ENCODE measurements at regions not wholly inside any gene's neighbourhood (a gene's known extent, or its start where the extent isn't known, plus 50 kb on each side); places are given as distances from the start of the nearest gene placed in this dataset.
A peak's percentile ranks its signal among the peaks of the same experiment; 100 is the strongest.
"Not testable (repeated sequence)": the region's sequence is repeated elsewhere in the genome, so short reads cannot be mapped to it uniquely, and the experiment has no call there.

- peak; percentile 76 for DNase-seq (ENCODE audit: low spot score)
Measured at GRCh38 chr13:21913010-21913409, 242.1 kb downstream of the FGF9 start.

- DNase-seq (ENCODE audit: low spot score): no peak
Measured at GRCh38 chr13:21917086-21918015, 246.5 kb downstream of the FGF9 start.

DNA sequence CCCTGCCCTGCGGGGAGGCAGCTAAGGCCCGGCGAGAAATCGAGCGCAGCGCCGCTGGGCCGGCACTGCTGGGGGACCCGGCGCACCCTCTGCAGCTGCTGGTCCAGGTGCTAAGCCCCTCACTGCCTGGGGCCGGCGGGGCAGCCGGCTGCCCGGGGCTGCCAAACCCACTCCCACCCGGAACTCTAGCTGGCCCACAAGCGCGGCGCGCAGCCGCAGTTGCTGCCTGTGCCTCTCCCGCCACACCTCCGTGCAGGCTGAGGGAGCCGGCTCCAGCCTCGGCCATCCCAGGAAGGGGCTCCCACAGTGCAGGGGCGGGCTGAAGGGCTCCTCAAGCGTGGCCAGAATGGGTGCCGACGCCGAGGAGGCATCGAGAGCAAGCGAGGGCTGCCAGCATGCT lies 249.9 kb downstream of the FGF9 start:
- not testable (repeated sequence) for DNase-seq (ENCODE audit: low spot score)

- no peak for DNase-seq (ENCODE audit: low spot score)
Measured at GRCh38 chr13:21924958-21925357, 254.1 kb downstream of the FGF9 start.

- DNase-seq (ENCODE audit: low spot score): no peak
Measured at GRCh38 chr13:21925720-21926119, 254.8 kb downstream of the FGF9 start.

DNA sequence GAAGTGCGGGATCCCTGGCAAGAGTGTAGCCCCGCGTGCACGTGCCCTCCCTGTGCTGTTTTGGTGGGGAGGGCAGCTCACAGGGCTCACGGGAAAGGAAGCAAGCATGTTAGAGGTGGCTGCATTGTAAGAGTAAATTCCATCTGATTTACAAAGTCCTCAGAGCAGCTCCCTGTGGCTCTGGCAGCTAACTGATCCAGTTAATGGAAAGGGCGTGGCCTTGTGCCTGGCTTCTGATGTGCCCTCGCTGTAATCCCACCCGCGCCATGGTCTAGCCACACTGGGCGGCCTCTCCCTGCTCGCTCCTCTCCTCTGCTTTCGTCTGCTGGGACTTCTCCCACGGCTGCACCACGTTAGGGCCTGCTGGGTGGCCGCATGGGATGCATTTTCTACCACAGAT lies 258.5 kb downstream of the FGF9 start:
- DNase-seq (ENCODE audit: low spot score): no peak

- DNase-seq (ENCODE audit: low spot score): no peak
Measured at GRCh38 chr13:21930536-21930935, 259.7 kb downstream of the FGF9 start.

DNA sequence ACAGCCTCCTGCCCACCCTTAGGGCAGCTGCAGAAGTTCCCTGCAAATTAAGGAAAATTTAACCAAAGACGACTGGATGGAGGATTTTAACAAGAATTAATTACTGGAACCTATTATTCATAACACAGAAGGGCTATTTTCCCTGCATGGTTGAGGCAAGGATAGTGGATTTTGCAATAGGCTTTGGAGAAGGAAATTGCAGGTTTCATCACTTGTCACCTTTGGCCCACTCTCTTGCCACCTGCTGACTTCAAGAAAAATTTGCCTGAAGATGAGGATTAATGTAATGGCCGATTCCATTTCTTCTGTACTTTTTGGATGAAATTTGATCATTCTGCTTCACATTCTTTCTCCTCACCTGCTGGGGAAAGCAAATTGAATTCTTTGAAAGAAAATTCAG lies 261.7 kb downstream of the FGF9 start:
- no peak for DNase-seq (ENCODE audit: low spot score)

- no peak for DNase-seq (ENCODE audit: low spot score)
Measured at GRCh38 chr13:21932996-21933395, 262.1 kb downstream of the FGF9 start.

DNA sequence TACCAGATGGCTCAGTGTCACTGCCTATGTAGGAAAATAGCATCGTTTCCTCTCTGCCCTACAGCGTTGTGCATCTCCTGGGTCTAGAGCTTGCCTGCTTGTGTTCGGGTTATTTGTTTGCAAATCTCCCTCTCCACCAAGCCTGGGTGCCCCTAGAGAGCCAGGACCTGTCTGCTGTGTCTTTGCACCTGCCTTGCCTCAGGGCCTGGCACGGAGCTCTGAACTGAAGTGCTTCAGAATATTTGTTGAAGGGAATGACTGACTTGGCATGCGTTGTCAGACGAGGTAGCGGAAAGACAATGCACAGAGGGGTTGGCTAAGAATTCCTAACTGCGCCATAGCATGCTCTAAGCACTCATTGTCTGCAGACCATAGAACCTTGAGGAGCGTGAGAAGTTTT lies 263.4 kb downstream of the FGF9 start:
- DNase-seq (ENCODE audit: low spot score): no peak

DNA sequence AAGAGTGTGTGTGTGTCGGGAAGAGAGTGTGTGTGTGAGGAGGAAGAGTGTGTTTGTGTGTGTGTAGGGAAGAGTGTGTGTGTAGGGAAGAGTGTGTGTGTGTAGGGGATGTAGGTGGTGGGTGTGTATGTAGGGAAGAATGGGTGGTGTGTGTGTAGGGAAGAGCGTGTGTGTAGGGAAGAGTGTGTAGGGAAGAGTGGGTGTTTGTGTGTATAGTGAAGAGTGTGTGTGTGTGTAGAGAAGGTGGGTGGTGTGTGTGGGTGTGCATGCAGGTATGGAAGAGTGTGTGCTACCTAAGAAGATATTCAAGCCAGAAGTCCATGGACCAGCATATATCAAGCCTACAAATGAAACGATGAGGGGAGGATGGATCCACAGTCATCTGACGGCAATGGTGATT lies 265.8 kb downstream of the FGF9 start:
- no peak for DNase-seq (ENCODE audit: low spot score)

DNA sequence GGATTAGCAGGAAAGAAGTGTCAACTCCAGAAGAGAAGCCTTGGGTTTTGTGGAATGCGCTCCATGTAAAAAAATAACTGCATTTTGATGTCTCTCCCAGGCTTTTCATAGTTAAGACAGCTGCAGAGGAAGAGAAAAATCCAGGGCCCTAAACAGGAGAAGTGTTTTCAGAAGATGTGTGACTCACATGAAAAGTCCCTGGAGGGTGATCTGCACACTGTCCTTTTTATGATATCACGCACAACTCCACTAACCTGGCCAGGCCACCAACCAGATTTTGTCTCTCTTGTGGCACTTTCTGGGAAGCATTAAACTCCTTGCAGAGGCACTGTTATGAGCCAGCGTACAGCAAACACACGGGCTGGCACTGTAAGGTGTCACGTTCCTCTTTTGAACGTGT lies 267.3 kb downstream of the FGF9 start:
- DNase-seq (ENCODE audit: low spot score): no peak

GRCh38 chr13:21938636-21939035 lies 267.8 kb downstream of the FGF9 start:
- no peak for DNase-seq (ENCODE audit: low spot score)

DNA sequence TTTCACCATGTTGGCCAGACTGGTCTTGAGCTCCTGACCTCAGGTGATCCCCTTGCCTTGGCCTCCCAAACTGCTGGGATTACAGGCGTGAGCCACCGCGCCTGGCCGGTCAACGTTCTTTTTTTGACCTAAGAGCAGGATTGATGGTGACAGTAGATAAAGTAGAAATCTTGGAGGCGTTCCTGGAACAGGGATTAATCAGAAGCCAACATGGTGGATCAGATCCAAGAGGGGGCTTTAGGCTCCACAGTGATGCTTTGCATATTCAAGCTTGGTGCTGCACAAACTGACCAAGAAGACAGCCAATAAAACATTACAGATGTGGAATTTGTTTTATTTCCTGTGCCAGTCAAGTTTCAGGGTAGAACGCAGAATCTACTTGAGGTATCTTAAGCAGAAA lies 271.2 kb downstream of the FGF9 start:
- DNase-seq (ENCODE audit: low spot score): no peak

DNA sequence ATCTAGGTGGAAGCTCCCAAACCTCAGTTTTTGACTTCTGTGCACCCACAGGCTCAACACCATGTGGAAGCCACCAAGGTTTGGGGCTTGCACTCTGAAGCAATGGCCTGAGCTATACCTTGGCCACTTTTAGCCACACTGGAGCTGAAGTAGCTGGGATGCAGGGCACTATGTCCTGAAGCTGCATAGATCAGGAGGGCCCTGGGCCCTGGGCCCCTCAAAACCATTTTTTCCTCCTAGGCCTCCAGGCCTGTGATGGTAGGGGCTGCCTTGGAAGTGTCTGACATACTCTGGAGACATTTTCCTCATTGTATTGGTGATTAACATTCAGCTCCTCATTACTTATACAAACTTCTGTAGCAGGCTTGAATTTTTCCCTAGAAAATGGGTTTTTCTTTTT lies 273.7 kb downstream of the FGF9 start:
- DNase-seq (ENCODE audit: low spot score): no peak

- DNase-seq (ENCODE audit: low spot score): no peak
Measured at GRCh38 chr13:21945195-21945594, 274.3 kb downstream of the FGF9 start.

DNA sequence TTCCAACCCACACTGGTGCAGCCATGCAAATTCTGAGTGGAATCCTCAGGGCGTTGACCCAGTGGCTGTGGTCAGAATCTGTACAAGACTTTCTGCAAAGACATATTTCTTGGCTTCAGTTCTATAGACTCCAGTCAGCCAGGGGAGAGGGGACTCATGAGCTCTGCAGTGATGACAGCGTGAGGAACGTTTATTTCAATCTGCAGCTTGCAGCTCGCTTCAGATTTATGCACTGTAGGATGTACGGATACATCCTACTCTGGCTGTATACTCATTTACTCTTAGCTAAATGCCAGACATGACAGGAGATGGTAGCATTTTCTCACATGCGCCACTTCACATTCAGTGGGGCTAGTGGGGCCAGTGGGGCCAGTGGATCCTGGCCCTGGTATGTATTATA lies 276.1 kb downstream of the FGF9 start:
- no peak for DNase-seq (ENCODE audit: low spot score)

DNA sequence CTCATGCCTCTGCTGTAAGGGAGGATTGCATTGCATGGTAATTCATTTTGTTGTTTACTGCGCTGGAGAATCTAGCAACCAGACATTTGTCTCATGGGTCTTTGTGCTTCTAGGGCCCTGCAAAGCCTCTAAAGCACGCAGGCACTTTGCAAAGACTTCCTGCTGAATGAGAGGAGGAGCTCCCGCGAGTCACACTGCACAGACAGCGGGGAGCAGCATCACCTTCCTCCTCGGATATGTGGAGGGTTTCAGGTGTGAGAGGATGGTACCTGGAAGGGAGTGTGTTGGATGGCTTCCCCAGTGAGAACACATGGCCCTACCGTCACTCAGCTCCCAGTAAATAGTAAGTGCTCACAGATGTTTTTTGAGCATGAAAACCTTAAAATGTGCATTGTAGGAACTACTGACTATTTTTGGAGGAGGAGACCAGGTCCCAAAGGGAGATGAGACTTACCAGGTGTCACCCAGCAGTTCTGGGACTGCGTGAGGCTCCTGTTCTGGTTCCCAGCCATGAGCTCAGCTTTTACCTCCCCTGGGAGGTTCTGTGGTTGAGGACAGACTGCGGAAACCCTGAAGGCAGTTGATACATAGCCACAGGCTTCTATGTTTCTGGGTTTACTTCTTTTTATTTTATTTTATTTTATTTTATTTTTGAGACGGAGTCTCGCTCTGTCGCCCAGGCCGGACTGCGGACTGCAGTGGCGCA lies 278.0 kb downstream of the FGF9 start:
- DNase-seq (ENCODE audit: low spot score): no peak

- no peak for DNase-seq (ENCODE audit: low spot score)
Measured at GRCh38 chr13:21949818-21950429, 279.1 kb downstream of the FGF9 start.

- DNase-seq (ENCODE audit: low spot score): no peak
Measured at GRCh38 chr13:21956666-21957065, 285.8 kb downstream of the FGF9 start.

- DNase-seq (ENCODE audit: low spot score): no peak
Measured at GRCh38 chr13:21957833-21958232, 287.0 kb downstream of the FGF9 start.

GRCh38 chr13:21960108-21960507 lies 289.2 kb downstream of the FGF9 start:
- DNase-seq (ENCODE audit: low spot score): no peak

GRCh38 chr13:21964686-21965085 lies 293.8 kb downstream of the FGF9 start:
- no peak for DNase-seq (ENCODE audit: low spot score)
